GM12878 (cell line): ENCODE measurements at regions not wholly inside any gene's neighbourhood (a gene's known extent, or its start where the extent isn't known, plus 50 kb on each side); places are given as distances from the start of the nearest gene placed in this dataset.

Experiments used
- CBX5 ChIP-seq: sonication (generic); IDR thresholded peaks from 2 replicates; pipeline ENCODE4 v1.6.1; 2016; ENCODE audit warnings: low read depth, moderate library complexity, mild to moderate bottlenecking, inconsistent platforms
- EZH2 ChIP-seq: IDR thresholded peaks from 2 replicates; pipeline ENCODE4 v1.6.1; 2012; ENCODE audit warnings: low read depth, mild to moderate bottlenecking, control low read depth, inconsistent platforms, low read length, borderline replicate concordance; ENCODE audit not compliant: control insufficient read depth
- SMAD5 ChIP-seq: IDR thresholded peaks from 2 replicates; pipeline ENCODE4 v1.6.1; 2016; ENCODE audit warnings: antibody characterized with exemption, low read depth

GRCh38 chr15:52960283-52960682 is 170.1 kb upstream of the ONECUT1 start:
- TF ChIP-seq SMAD5 (no peak), EZH2 (no peak), CBX5 (no peak)
